GM18858 (cell line): ENCODE measurements at regions not wholly inside any gene's neighbourhood (a gene's known extent, or its start where the extent isn't known, plus 50 kb on each side); places are given as distances from the start of the nearest gene placed in this dataset.
A peak's percentile ranks its signal among the peaks of the same experiment; 100 is the strongest.

Experiments
- ATAC-seq: cut with Tn5 transposase; IDR thresholded peaks from one replicate; pipeline ENCODE4 v1.9.1; 2021; ENCODE audit not compliant: unreplicated experiment

DNA sequence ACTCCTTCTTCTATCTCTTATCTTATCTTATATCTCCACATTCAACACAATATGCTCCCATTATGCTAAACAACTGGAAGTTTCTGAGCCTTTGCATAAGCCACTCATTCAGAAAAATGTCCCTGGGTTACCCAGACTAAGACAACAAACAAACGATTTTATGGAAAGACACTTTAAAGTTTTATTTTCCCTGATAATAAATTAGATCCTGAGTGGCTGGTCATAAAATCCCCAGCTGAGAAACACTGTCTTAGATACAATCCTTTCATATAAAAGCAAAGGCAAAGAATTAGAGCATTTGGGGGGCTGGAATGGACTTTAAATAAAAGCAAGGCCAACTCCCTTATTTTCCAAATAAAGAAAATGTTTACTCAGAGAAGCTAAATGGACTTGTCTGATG lies 322.3 kb downstream of the GBE1 start:
- no peak for ATAC-seq

DNA sequence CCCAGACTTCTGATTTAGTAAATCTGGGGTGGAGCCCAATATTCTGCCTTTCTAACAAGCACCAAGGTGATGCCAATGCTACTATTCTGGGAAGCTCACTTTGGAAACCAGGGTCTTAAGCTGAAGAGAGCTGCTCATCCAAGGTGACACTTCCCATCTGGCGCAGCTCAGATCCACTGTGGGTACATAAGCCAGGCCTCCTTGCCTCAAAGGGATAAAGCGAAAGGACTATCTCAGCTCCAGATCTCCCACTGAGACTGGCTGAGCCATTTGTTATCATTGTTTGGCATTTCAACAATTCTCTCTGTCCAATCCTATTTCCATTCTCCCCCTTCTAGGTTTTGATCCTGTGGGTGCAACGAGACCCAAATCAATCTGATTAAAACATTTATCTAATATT lies 323.8 kb downstream of the GBE1 start:
- ATAC-seq = no peak

DNA sequence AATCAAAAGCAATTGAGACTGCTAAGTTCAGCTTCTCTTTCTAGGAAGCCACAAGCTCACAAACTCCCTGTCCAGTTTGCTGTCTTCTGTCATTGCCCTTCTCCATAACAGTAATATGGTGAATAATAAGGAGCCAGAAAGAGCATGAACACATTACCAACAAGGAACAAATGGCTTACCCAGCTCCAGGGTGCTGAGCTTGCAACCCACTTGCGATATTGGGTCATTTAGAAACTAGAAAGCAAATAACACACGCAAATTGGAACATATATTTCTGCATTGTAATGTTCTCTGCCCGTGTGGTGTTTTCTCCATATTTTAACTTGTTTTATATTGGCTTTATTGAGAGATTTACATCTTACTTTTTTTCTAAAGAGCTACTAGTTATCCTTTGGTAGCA lies 325.3 kb downstream of the GBE1 start:
- no peak for ATAC-seq

DNA sequence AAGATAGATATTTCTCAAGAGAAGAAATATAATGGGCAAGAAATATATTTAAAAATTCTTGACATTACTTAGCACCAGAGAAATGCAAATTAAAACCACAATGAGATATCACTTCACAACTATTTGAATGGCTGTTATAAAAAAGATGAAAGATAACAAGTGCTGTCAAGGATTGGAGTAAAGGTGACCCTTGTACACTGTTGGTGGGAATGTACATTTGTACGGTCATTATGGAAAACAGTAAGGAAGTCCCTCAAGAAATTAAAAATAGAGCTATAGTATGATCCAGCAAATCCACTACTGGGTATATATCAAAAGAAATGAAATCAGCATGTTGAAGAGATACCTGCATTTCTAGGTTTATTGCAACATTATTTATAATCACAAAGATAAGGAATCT lies 326.4 kb downstream of the GBE1 start:
- ATAC-seq = no peak

DNA sequence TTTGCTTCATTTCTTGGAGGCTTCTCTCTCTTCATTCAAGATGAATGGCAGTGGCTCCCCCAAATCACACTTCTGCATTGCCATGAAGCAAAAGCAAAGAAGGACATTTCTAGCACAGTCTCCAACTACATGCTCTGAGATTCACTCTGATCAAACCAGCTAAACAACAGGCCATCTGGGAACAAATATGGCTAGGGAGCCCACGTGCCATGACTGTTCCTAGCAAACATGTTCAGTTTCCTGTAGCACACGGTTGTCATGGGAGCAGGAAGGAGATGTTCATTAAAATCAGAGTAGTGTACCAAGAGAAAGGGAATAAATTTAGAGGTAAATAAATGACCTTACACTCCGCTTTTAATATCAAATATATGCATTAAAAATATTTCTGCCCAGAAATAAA lies 327.3 kb downstream of the GBE1 start:
- ATAC-seq = no peak

DNA sequence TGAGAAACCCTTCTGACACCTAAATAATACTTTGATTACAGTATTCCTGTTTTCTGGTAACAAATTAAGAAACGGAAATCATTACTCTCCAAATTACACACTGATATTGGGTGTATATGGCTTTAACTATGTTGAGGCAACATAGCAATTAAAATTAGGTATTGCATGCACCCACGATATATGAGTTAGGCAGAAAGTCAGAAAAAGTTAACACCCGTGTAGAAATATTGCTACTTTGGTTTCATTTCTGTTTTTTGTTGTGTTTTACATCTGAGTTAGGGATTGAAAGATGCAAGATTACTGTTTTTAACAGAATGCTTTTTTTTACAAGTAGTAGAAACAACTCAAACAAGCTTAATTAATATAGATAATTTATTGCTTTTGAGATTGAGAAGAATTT lies 327.8 kb downstream of the GBE1 start:
- ATAC-seq = no peak

DNA sequence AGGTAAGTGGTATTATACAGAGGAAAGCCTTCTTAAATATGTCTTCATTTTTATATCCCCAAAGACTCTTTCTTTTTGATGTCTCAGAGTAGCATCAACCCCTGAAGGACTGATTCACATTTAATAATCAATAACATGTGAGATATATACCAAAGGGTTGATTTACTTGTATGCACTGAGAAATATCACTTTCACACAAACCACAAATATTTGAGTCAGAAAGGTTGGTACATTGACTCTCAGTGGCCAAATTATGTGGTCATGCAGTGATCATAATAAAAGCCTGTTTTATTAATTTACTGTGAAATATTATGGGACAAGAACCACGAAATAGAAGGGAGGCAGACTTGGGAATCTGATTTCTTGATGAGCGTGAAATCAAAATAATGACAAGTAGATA lies 329.0 kb downstream of the GBE1 start:
- no peak for ATAC-seq

DNA sequence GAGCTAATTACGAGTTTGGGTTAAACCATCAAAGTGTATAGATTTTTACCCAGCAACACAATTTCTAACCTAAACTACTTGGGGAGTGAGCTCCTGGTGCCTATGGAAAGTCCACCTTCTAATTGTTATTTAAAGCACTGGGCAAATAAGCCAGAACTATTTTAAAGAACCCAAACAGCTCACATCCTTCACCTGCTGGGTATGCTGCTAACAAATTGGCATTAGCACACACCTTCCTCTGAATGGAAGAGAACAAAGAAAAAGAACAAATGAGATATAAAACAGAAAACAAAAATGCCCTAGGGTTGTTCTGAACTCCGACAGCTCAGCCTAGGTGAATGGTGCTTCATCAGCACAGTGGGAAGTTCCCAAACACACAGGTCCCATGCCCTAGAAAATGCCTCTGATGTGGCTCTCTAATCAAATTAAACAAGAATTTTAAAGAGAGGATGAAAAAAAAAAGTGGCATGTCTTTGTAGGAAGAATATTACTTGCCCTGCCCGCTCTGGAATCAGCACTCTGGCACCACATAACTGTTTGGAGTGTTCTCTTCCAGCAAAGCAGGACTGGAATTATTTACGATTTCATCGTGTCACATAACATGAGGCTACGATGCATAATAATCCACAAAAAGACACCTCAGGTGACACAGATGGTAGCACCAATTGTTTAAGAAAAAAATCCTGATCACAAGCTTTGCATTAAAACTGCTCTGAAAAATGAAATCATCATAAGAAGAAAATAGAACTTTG lies 334.4 kb downstream of the GBE1 start:
- no peak for ATAC-seq

DNA sequence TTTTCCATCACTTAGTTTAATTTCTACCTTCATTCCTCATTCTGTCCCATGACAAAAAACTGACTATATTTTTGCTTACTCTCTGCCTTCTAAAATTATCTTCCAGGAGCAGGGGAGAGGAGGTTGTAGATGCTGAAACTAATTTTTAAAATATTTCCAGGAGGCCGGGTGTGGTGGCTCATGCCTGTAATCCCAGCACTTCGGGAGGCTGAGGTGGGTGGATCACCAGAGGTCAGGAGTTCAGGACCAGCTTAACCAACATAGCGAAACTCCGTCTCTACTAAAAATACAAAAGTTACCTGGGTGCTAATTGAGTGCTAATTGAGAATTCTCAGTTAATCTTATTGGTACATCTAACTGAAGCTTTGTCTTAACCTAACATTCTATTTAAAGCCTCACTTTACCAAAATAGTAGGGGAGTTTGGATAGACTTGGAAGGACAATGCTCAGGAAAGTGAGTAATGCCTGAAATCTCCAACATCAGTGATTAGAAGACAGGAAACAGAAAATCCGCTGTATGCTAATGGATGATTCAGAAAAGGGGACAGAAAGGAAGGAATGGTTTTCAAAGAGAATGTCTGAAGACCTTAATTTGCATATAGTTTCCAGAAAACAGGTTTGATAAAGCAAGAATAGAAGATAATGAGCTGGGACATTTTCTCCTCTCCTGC lies 336.1 kb downstream of the GBE1 start:
- no peak for ATAC-seq

DNA sequence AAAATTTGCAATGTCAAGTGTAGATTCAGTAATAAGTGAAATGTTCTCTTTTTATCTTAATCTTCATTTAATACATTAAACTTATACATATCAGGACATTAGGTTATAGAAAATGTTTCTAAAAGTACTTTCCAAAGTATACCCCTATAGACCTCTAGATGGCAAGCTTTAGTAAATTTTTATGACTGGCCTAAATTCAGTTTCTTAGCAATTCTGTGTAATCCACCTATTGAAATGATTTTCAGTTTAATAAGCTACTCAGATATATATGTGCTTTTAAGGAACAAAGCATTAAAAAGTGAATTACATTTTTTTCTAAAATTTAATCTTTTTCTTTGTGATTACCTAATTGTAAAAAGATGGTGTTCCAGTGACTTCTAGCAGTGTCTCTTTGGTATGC lies 342.2 kb downstream of the GBE1 start:
- ATAC-seq = peak; percentile 60

DNA sequence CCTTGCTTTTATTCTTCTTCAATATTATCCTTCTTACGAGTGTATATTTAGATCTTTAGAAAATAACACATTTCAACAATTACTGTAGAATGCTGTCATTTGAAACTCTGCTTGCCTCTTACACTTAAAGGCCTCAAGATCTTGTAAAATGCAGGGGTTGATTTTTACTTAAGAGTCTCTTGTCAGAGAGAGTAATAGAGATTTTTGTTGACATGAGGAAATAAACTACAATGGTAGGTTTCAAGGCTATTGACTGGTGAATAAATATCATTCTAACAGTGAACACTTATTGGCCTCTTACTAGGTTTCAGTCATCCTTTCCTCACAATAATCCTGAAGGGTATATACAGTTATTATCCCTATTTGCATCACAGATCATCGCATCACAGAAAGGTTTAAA lies 344.6 kb downstream of the GBE1 start:
- ATAC-seq = no peak

DNA sequence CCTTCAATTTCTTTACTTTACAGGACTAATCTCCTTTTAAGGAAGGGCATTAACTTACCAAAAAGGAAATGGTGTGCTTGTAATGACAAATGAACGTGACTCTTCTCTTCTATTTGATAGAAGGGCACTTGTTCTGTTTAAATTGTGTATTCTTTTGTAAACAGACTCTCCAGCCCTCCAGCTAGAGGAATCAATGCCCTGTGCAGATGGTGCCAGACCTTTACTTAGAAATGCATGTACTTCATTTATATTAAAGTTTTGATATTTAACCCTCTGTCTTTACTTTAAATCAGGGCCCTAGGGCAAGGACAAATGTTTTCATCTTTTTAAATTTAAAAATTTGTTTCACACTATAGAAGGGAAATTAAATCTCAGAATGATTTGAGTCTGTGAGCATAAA lies 355.1 kb downstream of the GBE1 start:
- ATAC-seq = no peak

DNA sequence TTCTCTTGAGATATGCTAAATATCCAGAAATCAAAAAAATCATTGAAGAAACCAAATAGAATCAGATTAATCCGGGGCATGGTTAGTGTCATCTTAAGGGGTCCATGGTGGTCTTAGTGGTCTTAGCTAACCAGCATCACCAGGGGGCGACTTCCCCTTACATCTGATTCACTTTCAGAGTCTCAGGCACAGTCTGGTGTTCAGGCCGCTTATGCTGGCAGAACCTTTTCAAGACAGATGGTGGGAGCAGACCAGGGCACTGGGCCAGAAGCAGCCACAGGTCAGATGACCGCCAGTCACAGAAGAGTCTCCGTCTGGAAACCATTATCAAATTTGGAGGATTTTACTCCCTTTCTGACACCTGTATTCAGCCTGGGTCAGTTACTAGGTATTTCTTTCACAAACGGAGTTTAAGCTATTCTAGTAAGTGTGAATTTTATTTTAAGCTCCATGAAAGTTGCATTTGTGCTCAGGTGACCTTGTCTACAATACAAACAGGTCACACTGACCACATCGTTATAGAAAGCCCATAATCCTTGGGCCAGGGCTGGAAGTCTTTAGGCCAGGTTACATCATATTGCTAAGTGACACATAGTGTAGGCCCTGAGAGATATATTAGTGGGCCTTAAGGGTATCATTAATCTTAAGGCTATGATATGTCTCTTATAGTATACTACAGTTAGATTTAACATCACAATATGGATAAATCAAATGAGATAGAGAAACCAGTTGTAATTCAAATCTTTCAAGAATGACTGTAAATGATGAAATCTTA lies 365.5 kb downstream of the GBE1 start:
- ATAC-seq = no peak

DNA sequence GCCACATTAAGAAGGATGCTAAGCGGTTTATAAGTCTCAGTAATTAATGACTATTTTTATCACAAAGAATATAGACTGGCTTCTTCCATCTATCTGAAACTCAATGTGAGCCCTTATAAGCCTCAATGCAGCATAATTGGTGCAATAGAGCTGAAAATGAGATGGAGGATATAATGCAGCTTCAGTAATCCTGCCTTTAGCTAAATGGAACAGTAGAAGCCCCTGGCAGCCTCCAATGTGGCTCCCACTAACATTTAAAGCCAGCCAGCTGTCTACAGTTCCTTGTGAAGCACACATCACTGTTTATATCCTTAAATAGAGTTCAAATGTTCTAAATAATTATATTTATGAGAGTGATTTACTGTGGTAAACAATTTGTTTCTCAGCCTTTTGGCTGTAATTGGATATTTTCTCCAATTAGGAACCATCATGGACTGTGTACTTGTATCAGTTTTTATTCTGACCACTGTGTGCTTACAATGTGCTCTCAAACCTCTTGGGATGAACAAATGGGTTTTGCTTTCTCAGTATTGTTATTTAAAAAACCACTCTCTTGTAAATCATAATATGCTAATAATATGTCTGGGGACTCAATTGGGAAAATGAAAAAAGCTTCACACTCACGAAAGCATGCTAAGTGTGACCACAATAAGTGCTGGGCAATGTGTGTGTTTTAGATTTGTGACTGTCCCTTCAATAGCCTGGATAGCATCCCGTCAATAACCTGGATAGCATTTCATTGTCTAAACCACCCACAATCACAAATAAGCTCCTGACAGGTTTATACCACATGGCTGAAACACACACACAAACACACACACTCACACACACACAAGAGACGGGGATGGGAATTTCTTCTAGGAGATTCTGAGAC lies 366.6 kb downstream of the GBE1 start:
- ATAC-seq = no peak

DNA sequence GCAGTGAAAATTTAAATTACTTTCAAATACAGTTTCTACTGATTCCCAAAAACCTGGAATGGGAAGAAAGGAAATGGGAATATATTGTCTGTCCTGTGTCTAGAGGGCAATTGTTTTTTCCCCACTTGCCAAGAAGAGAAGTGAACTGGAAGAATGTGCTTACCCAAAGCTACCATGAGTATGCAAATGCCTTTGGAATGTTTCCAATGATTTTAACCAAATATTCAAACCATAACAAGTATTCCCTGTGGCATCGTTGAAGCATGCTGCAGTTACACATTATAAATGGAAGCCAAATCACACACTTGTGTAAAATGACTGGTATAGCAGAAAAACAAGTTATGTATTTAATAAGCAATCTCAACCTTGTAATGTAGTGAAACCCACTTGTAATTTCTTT lies 368.2 kb downstream of the GBE1 start:
- no peak for ATAC-seq

DNA sequence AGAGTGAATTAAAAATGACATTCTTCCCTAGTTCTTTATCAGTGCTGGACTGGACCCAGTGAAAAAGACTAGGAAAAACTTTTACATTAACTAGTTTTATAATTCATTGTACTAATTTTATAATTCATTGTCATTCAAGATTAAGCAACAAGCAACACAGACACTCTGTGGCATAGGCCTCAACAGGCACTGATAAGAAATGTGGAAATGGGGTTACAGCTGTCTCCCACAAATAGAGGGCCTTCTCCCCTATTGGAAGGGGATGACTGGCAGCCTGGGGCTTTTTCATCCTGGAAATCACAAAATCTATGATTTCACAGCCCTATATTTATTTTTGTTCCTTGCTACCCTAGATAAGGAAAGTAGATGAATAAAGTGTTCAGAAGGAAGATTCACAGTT lies 370.6 kb downstream of the GBE1 start:
- no peak for ATAC-seq

DNA sequence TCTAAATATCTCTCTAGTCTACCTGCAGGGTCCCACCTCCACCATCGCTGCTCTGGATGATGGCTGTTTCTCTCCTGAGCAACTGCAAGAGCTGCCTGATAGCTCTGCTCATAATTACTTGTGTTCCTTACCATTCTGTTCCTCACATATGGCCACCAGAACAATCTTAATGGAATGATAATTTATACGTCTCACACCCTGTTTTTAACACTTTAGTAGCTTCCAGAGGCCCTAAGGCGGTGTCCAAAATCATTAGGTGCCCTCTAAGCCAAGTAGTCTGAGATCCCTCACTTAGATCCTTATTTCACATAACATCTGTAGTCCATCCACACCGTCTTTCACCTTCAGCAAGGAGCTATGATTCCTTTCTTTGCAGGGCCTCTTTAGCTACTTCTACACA lies 373.3 kb downstream of the GBE1 start:
- ATAC-seq = no peak

DNA sequence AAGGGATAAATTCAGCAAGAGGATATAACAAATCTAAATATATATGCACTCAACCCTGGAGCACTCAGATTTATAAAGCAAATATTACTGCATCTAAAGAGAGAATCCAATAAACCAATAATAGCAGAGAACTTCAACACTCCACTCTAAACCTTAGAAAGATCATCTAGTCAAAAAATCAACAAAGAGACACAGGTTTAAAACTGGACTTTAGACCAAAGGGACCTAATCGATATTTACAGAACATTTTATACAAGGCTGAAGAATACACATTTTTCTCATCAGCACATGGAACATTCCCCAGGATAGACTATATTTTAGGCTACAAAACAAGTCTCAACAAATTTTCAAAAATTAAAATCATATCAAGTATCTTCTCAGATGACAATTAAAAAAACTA lies 379.0 kb downstream of the GBE1 start:
- ATAC-seq = no peak

DNA sequence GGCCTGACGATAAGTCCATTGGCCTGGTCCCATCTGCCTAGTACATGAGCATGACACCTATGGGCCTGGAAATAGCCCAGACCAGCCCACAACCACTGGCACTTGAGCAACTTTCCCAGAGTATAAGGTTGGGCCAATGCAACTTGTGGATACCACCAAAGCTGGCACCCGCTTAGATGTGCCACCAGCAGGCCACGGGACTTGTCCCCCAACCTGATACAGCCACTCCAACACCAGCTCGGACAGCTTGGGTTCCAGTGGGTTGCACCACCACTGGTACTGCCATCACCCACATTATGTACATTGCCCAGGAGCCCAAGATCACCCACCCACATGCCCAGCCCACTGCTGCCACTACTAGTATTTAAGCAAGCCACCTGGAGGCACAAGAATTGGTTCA lies 381.2 kb downstream of the GBE1 start:
- ATAC-seq = no peak

DNA sequence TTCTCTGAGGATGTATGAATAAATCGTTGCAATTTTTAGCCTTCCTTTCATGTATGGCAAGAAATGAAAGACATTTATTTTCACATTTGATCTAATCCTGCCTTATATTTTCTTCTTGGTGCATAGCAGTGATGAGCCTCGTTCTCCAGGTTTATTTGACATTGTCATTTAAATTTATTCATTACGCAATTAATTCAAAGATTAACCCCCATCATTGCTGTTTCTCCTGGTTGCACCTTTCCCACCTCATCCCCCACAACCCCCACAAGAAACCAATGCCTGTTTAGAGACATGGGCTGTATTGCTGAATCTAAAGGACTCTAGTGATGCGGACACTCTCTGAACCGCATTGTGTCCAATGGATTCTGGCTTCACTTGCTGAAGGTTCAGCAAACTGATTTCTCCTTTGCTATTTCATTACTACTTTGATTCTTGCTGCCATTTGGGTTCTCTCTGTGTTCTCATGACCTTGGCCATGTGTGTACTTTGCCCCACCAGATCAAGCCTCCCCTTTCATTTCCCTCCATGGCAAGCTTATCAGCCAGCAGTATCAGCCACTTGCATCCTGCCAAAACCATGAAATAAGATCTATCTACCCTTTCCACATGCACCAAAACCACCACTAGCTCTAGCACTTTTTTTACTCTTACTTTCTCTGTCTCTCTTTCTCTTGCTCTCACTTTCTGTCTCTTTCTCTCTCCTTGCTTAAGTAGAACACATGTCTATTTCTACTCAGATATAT lies 382.7 kb downstream of the GBE1 start:
- no peak for ATAC-seq

DNA sequence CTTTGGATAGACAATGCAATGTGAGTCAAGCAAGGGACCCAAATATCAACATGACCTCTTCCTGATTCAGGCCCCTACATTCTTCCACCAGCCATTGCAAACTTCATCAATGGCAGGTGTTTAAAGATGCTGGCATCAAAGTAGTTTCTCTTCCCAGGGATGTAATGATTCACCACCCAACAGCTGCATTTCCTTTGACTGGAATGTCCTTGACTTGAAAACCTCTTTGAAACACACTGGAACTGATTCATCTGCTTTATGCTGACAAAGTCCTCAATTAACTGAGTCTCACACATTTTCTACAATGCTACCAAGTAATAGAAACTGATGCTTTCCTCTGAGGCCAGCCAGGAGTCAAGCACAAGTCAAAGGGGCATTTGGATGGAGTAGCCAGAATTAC lies 385.5 kb downstream of the GBE1 start:
- no peak for ATAC-seq
